Activated naive CD8-positive, alpha-beta T cell treated with anti-CD3 and anti-CD28 coated beads for 36 hours (primary cell): ENCODE measurements at regions not wholly inside any gene's neighbourhood (a gene's known extent, or its start where the extent isn't known, plus 50 kb on each side); places are given as distances from the start of the nearest gene placed in this dataset.

Source experiments
- DNase-seq: peaks from one replicate; pipeline ENCODE4 v3.0.0; 2021
- H3K27ac Mint-ChIP-seq: one replicate; pipeline ENCODE4 v1.8.0; 2022; ENCODE audit warnings: mild to moderate bottlenecking, moderate library complexity, mixed read lengths
- H3K27me3 Mint-ChIP-seq: one replicate; pipeline ENCODE4 v1.8.0; 2022; ENCODE audit warnings: mild to moderate bottlenecking, mixed read lengths
- H3K36me3 Mint-ChIP-seq: one replicate; pipeline ENCODE4 v1.8.0; 2021; ENCODE audit warnings: mild to moderate bottlenecking, mixed read lengths
- H3K4me1 Mint-ChIP-seq: one replicate; pipeline ENCODE4 v1.8.0; 2021; ENCODE audit warnings: mixed read lengths
- H3K4me3 Mint-ChIP-seq: one replicate; pipeline ENCODE4 v1.8.0; 2022; ENCODE audit warnings: mild to moderate bottlenecking, moderate library complexity, mixed read lengths
- H3K9me3 Mint-ChIP-seq: one replicate; pipeline ENCODE4 v1.8.0; 2022; ENCODE audit warnings: mixed read lengths

DNA sequence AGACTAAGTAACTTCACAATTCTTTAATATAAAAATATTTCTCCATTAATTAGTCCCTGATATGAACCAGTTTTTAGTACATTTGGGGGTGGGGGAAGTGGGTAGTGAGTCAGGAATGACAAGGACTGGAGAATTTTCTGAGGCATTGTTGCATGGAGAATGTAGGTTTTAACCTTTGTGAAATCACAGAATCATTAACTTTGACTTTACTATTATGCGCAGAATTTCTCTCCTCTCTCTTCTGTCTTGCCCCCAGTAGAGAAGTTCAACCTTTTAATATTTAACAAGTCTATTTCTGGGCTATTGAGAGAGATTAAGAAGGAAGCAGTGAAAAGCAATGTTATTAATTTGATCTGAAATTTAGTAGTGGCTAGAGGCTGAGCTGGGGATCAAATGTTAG, 597.0 kb downstream of the PCDH18 start:
- DNase-seq: no peak
- Mint-ChIP-seq H3K9me3 (no peaks in the 10 kb centered on the region), H3K4me3 (no peak overlapping the region), H3K4me1 (no peaks in the 10 kb centered on the region), H3K27ac (no peak overlapping the region), H3K27me3 (no peaks in the 10 kb centered on the region), H3K36me3 (no peaks in the 10 kb centered on the region)

DNA sequence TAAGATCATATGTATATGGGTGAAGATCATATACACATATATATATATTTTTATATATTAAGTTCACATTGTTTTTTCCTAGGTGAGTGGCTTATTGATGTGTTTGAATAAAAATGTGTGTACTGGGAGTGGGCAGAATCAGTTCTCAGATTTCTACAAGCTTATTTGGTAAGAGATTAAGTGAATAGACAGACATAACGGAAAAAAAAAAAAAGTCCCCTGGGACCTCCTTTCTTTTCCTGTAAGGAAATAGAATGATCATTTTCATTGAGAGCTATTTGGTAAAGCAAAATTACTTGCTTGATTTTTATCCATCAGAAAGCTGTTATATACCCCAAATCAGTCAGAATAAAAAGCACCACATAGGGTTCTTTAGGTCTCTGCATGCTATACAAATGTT, 597.7 kb downstream of the PCDH18 start:
- Mint-ChIP-seq H3K4me1 (no peaks in the 10 kb centered on the region), H3K36me3 (no peaks in the 10 kb centered on the region), H3K4me3 (no peak overlapping the region), H3K9me3 (peaks cover 4% of the 10 kb centered on the region), H3K27me3 (no peaks in the 10 kb centered on the region), H3K27ac (no peak overlapping the region)
- no peak for DNase-seq

GRCh38 chr4:136931781-136932180, 600.5 kb downstream of the PCDH18 start:
- Mint-ChIP-seq H3K27ac (no peak overlapping the region), H3K27me3 (no peaks in the 10 kb centered on the region), H3K9me3 (peaks cover 4% of the 10 kb centered on the region), H3K4me3 (no peak overlapping the region), H3K4me1 (no peaks in the 10 kb centered on the region), H3K36me3 (no peaks in the 10 kb centered on the region)
- no peak for DNase-seq

DNA sequence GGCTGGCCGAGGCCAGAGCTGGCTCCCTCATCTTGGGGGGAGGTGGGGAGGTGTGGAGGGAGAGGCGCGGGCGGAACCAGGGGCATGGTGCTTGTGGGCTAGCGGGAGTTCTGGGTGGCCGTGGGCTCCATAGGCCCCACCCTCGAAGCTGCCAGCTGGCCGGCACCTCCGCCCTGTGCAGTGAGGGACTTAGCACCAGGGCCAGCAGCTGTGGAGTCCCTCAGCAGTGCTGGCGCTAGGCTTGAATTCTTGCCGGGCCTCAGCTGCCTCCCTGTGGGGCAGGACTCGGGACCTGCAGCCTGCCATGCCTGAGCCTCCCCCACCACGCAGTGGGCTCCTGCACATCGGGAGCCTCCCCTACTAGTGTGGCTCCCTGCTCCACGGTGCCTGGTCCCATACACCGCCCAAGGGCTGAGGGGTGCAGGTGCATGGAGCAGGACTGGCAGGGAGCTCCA, 603.3 kb downstream of the PCDH18 start:
- Mint-ChIP-seq H3K36me3 (no peaks in the 10 kb centered on the region), H3K4me1 (no peaks in the 10 kb centered on the region), H3K27me3 (no peaks in the 10 kb centered on the region), H3K9me3 (peaks cover 4% of the 10 kb centered on the region), H3K27ac (no peak overlapping the region), H3K4me3 (no peak overlapping the region)
- no peak for DNase-seq

- Mint-ChIP-seq H3K9me3 (peaks cover 4% of the 10 kb centered on the region), H3K36me3 (no peaks in the 10 kb centered on the region), H3K4me3 (no peak overlapping the region), H3K4me1 (no peaks in the 10 kb centered on the region), H3K27ac (no peak overlapping the region), H3K27me3 (no peaks in the 10 kb centered on the region)
- DNase-seq: no peak
Observed at GRCh38 chr4:136927172-136927571, 605.1 kb downstream of the PCDH18 start.

- H3K9me3 Mint-ChIP-seq: peaks cover 4% of the 10 kb centered on the region
- no peaks in the 10 kb centered on the region for H3K27me3 Mint-ChIP-seq
- DNase-seq: no peak
- no peaks in the 10 kb centered on the region for H3K36me3 Mint-ChIP-seq
- no peak overlapping the region for H3K4me3 Mint-ChIP-seq
- no peaks in the 10 kb centered on the region for H3K4me1 Mint-ChIP-seq
- no peak overlapping the region for H3K27ac Mint-ChIP-seq
Observed at GRCh38 chr4:136925203-136925602, 607.1 kb downstream of the PCDH18 start.

DNA sequence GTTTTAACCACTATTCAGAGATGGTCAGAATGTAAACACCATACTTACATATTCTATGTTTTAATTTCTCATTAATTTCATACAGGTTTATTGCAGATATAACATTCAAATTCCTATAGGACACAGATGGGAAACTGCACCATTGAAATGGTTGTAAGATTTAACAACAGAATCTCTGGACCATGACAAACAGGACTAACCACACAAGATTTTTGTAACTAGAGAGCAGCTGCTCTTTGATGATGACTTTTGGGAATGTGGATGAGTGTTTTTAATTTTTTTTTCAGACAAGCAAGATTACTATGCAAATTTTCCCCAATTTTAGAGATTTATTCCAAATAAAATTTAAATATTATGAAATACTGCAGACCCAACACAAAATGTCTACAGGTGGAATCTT, 610.2 kb downstream of the PCDH18 start:
- DNase-seq: no peak
- Mint-ChIP-seq H3K9me3 (no peaks in the 10 kb centered on the region), H3K4me1 (no peaks in the 10 kb centered on the region), H3K36me3 (no peaks in the 10 kb centered on the region), H3K27ac (no peak overlapping the region), H3K27me3 (no peaks in the 10 kb centered on the region), H3K4me3 (no peak overlapping the region)

DNA sequence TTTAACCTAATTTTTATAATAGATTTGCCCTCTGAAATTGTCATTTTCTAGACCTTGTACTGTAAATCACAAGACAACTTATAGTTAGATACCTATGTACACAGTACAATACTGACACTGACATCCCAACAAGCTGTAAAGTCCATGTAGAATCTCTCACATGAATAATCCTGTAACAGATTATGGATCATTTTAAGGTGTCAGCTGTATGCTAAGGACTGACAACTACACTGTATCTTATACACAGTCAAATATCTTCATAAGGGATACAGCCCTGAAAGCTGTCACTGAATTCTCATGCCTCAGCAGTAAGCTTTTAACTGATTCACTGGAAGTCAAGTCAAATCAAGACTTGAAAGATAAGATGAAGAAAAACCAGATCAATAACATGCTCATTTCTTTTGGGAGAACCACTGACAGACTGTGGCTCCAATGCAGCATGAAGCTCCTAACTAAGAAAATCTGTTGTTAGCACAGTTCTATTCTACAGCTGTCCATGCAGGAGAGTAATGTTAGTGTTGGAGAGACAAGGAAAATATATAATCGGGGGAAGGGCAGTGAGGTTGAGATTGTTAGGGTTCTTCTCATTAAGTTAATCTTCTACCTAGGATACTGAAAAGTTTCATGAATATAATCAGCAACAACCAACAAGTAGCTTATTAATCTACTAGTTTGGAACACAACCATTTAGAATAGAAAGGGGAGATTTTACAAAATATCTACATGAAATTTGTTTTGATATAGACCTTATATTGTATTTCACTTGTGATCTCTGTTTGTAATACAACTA, 612.0 kb downstream of the PCDH18 start:
- no peaks in the 10 kb centered on the region for H3K9me3 Mint-ChIP-seq
- no peak overlapping the region for H3K4me3 Mint-ChIP-seq
- no peak overlapping the region for H3K27ac Mint-ChIP-seq
- H3K36me3 Mint-ChIP-seq: no peaks in the 10 kb centered on the region
- no peaks in the 10 kb centered on the region for H3K27me3 Mint-ChIP-seq
- no peaks in the 10 kb centered on the region for H3K4me1 Mint-ChIP-seq
- DNase-seq: no peak

- H3K4me1 Mint-ChIP-seq: no peaks in the 10 kb centered on the region
- H3K9me3 Mint-ChIP-seq: no peaks in the 10 kb centered on the region
- H3K36me3 Mint-ChIP-seq: no peaks in the 10 kb centered on the region
- no peaks in the 10 kb centered on the region for H3K27me3 Mint-ChIP-seq
- no peak overlapping the region for H3K4me3 Mint-ChIP-seq
- no peak for DNase-seq
- no peak overlapping the region for H3K27ac Mint-ChIP-seq
Observed at GRCh38 chr4:136918772-136919171, 613.5 kb downstream of the PCDH18 start.

GRCh38 chr4:136917312-136918110, 614.8 kb downstream of the PCDH18 start:
- Mint-ChIP-seq H3K36me3 (no peaks in the 10 kb centered on the region), H3K27me3 (no peaks in the 10 kb centered on the region), H3K4me3 (no peak overlapping the region), H3K27ac (no peak overlapping the region), H3K9me3 (no peaks in the 10 kb centered on the region), H3K4me1 (no peaks in the 10 kb centered on the region)
- DNase-seq: no peak

DNA sequence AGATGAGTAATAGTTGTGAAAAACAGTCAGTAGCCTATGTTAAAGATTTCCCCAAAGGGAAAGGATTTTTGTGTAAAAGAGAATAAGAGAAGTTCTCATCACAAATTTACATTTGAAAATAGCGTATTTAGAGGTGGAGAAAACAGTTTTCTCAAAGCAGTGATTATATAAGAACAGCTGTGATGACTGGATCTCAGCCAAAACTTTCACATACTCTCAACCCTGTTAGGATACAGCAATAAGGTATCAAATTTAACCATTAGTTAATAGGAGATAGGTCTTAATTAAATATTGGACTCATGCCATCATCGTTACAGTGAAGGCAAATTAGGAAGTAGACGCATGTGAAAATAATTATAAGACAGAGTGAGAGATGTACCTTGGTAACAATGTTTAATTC, 622.7 kb downstream of the PCDH18 start:
- no peaks in the 10 kb centered on the region for H3K36me3 Mint-ChIP-seq
- no peak overlapping the region for H3K4me3 Mint-ChIP-seq
- DNase-seq: no peak
- H3K27me3 Mint-ChIP-seq: no peaks in the 10 kb centered on the region
- H3K9me3 Mint-ChIP-seq: no peaks in the 10 kb centered on the region
- H3K4me1 Mint-ChIP-seq: no peaks in the 10 kb centered on the region
- no peak overlapping the region for H3K27ac Mint-ChIP-seq

DNA sequence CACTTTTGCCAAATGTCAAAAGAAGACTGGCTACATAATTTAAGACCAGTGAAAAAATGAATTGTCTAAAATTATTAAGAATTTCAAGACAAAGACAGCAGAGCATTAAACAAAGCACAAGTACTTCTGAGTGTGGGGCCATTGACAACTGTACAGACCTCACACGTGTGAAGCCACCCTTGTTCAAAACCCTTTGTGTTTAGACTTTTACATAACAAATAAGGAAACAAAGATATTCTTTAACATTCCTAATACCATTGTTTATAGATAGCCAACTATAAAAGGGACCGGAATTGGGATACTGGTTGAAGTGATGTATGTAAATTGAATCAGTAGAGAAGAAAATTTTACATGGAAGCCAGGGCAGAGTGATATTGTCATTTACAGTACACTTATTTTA, 624.2 kb downstream of the PCDH18 start:
- Mint-ChIP-seq H3K36me3 (no peaks in the 10 kb centered on the region), H3K27me3 (no peaks in the 10 kb centered on the region), H3K27ac (no peak overlapping the region), H3K4me3 (no peak overlapping the region), H3K4me1 (no peaks in the 10 kb centered on the region), H3K9me3 (no peaks in the 10 kb centered on the region)
- DNase-seq: no peak

GRCh38 chr4:136900696-136901095, 631.6 kb downstream of the PCDH18 start:
- no peak overlapping the region for H3K4me3 Mint-ChIP-seq
- DNase-seq: no peak
- H3K4me1 Mint-ChIP-seq: no peaks in the 10 kb centered on the region
- H3K9me3 Mint-ChIP-seq: no peaks in the 10 kb centered on the region
- no peaks in the 10 kb centered on the region for H3K27me3 Mint-ChIP-seq
- H3K36me3 Mint-ChIP-seq: no peaks in the 10 kb centered on the region
- no peak overlapping the region for H3K27ac Mint-ChIP-seq

DNA sequence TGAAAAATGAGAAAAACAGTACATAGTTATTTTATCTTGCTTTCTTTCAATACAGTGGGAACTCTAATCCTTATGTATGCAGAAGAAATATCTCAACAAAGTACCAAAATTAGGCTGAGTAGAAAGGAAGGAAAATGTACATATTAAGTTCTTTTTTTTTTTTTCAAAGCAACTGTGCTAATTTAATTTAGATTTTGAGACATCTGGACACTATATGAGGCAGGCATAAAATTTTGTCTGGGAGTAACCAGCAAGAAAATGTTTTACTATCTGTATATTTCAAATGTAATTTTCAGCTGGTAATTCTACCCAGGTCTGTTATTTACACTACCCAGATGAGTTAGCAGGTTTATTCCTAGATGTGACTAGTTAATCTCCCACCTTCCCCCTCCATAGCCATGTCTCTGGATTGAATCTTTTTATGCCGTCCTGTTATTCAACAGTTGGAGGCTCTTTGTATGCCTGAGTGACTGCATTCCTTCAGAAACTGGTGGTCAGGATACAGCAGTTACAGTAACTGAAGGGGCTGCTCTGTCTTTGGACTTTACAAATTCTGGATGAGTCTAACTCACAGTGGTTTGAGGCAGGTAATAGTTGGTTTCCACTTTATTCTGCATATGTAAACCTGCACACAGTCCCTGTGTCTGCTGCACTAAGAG, 633.6 kb downstream of the PCDH18 start:
- Mint-ChIP-seq H3K4me3 (no peak overlapping the region), H3K9me3 (no peaks in the 10 kb centered on the region), H3K27ac (no peak overlapping the region), H3K4me1 (no peaks in the 10 kb centered on the region), H3K36me3 (no peaks in the 10 kb centered on the region), H3K27me3 (no peaks in the 10 kb centered on the region)
- DNase-seq: no peak

DNA sequence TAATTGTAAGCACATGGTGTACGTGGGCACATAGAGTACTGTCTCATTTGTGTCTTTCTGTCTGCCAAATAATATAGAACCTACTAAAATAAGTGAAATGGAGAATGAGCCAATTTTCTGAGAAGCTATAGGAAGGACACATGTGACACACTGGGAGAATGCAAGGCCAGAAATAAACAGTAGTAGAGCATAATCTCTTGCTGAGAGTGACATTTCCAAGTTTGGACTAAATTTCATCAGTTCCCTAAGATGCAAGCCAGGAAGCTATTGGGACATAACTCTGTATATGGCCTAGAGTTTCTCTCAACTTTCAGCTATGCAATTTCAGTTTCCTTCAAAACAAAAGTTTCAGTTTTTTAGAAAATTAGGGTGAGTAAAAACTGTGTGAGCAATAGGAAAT, 638.7 kb downstream of the PCDH18 start:
- Mint-ChIP-seq H3K27me3 (no peaks in the 10 kb centered on the region), H3K27ac (no peak overlapping the region), H3K4me3 (no peak overlapping the region), H3K4me1 (no peaks in the 10 kb centered on the region), H3K9me3 (no peaks in the 10 kb centered on the region), H3K36me3 (no peaks in the 10 kb centered on the region)
- no peak for DNase-seq
